ENCODE measurements at regions not wholly inside any gene's neighbourhood (a gene's known extent, or its start where the extent isn't known, plus 50 kb on each side); places are given as distances from the start of the nearest gene placed in this dataset.

- TF ChIP-seq CTCF (IDR thresholded peaks at IDR 0.05), result no peak
- TF ChIP-seq EZH2 (IDR thresholded peaks at IDR 0.05; ENCODE audit: borderline replicate concordance, insufficient read depth, low read depth, low read length, poor library complexity, severe bottlenecking), result no peak
Measured at GRCh38 chr15:35958975-35959374, 413.0 kb upstream of the DPH6 start.
